OCI-LY7 (cell line): ENCODE measurements at regions not wholly inside any gene's neighbourhood (a gene's known extent, or its start where the extent isn't known, plus 50 kb on each side); places are given as distances from the start of the nearest gene placed in this dataset.

ENCODE experiments used
- BruUV-seq: library from RNA; stranded (reverse); fragments of 400-500 nt; replicated peaks from 2 replicates; lab custom pipeline; 2021; lab: Mats Ljungman, UMichigan
- CTCF ChIA-PET: fragments of 300-600 bp; sonication (Branson Sonifier 250); formaldehyde crosslinking; loops from one replicate; lab custom pipeline; 2022; ENCODE audit warnings: antibody characterized with exemption; ENCODE audit not compliant: unreplicated experiment; lab: Charles Lee
- POLR2A ChIA-PET: fragments of 300-600 bp; sonication (Branson Sonifier 250); formaldehyde crosslinking; loops from one replicate; lab custom pipeline; 2022; ENCODE audit warnings: antibody characterized with exemption; lab: Charles Lee
- DNase-seq: peaks from one replicate; pipeline ENCODE4 v3.0.0-alpha.2; 2015; ENCODE audit warnings: low spot score
- H2AFZ ChIP-seq: fragments of 200-600 bp; sonication (generic), shearing (Covaris generic); 2 replicates; pipeline ENCODE4 v1.6.1; 2014; ENCODE audit warnings: mild to moderate bottlenecking, antibody characterized with exemption, low read length, moderate library complexity
- H3K27ac ChIP-seq: fragments of 200-600 bp; sonication (generic); 2 replicates; pipeline ENCODE4 v1.5.1; 2014; ENCODE audit warnings: mixed run types, low read depth, mild to moderate bottlenecking, moderate library complexity, low read length, inconsistent platforms; ENCODE audit not compliant: poor library complexity, severe bottlenecking
- H3K36me3 ChIP-seq: fragments of 200-600 bp; sonication (generic); 2 replicates; pipeline ENCODE4 v1.6.1; 2014; ENCODE audit warnings: mild to moderate bottlenecking, antibody characterized with exemption, low read length, moderate library complexity, mixed read lengths; ENCODE audit not compliant: insufficient read depth
- H3K4me1 ChIP-seq: fragments of 200-600 bp; sonication (generic); 2 replicates; pipeline ENCODE4 v1.5.1; 2014; ENCODE audit warnings: mild to moderate bottlenecking, low read length; ENCODE audit not compliant: insufficient read depth, poor library complexity, severe bottlenecking
- H3K4me2 ChIP-seq: fragments of 200-600 bp; sonication (generic); 2 replicates; pipeline ENCODE4 v1.6.1; 2014; ENCODE audit warnings: mild to moderate bottlenecking, low read length
- H3K4me3 ChIP-seq: fragments of 200-600 bp; sonication (generic); 2 replicates; pipeline ENCODE4 v1.5.1; 2014; ENCODE audit warnings: mild to moderate bottlenecking, low read depth, low read length; ENCODE audit not compliant: poor library complexity, severe bottlenecking
- H3K79me2 ChIP-seq: fragments of 200-600 bp; sonication (generic); 2 replicates; pipeline ENCODE4 v1.6.1; 2016; ENCODE audit warnings: low read depth, mild to moderate bottlenecking, low read length, moderate library complexity, mixed read lengths; ENCODE audit not compliant: insufficient read depth
- H3K9me2 ChIP-seq: fragments of 200-600 bp; sonication (generic); 2 replicates; pipeline ENCODE4 v1.6.1; 2016; ENCODE audit warnings: mild to moderate bottlenecking, low read length, mixed read lengths; ENCODE audit not compliant: insufficient read depth
- H3K9me3 ChIP-seq: fragments of 200-600 bp; sonication (generic); 2 replicates; pipeline ENCODE4 v1.6.1; 2014; ENCODE audit warnings: mild to moderate bottlenecking, mixed run types, low read length, mixed read lengths
- H4K20me1 ChIP-seq: fragments of 200-600 bp; sonication (generic); 2 replicates; pipeline ENCODE4 v1.6.1; 2014; ENCODE audit warnings: mild to moderate bottlenecking, antibody characterized with exemption, low read length, moderate library complexity, mixed read lengths; ENCODE audit not compliant: insufficient read depth
- CTCF ChIP-seq: fragments of 200-600 bp; sonication (generic); conservative IDR thresholded peaks from 2 replicates; pipeline ENCODE4 v1.5.1; 2014; ENCODE audit warnings: mild to moderate bottlenecking, antibody characterized with exemption, low read length, moderate library complexity, mixed read lengths
- EZH2phosphoT487 ChIP-seq: fragments of 200-600 bp; sonication (generic); IDR thresholded peaks from 2 replicates; pipeline ENCODE4 v1.6.1; 2018; ENCODE audit warnings: low read depth, borderline replicate concordance, mild to moderate bottlenecking, mixed run types, antibody characterized with exemption, low read length, moderate library complexity, mixed read lengths
- intact Hi-C: fragments of 100-400 bp; cut with micrococcal nuclease; formaldehyde crosslinking; loops from one replicate; pipeline ENCODE4 v1.10.0; 2022; ENCODE audit not compliant: unreplicated experiment

DNA sequence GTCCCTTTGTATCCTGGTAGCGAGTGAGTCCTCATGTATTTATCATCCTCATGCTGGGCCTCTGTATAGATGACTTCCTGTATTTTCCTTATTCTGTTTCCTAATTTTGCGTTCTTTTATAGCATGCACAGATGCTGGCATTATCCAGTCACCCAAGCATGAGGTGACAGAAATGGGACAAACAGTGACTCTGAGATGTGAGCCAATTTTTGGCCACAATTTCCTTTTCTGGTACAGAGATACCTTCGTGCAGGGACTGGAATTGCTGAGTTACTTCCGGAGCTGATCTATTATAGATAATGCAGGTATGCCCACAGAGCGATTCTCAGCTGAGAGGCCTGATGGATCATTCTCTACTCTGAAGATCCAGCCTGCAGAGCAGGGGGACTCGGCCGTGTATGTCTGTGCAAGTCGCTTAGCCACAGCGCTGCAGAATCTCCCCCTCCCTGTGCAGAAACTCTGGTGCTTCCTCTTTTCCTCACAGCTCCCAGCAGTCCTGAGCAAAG lies 183.1 kb upstream of the PRSS58 start:
- intact Hi-C loops = no loop called here
- CTCF ChIA-PET = no interaction called here
- no peaks in the 10 kb centered on the region for H4K20me1 ChIP-seq
- TF ChIP-seq CTCF (no peak), EZH2phosphoT487 (no peak)
- no TSS peak for BruUV-seq
- POLR2A ChIA-PET = no interaction called here
- DNase-seq = no peak
- no peaks in the 10 kb centered on the region for H3K36me3 ChIP-seq
- no peaks in the 10 kb centered on the region for H3K79me2 ChIP-seq
- H3K4me1 ChIP-seq = peaks cover 23% of the 10 kb centered on the region
- H2AFZ ChIP-seq = no peak overlapping the region
- no peaks in the 10 kb centered on the region for H3K9me2 ChIP-seq
- H3K9me3 ChIP-seq = no peaks in the 10 kb centered on the region
- 0 out of 2 replicates have a peak overlapping the region, but pooled peaks have one; percentile 7 for H3K4me2 ChIP-seq
- no peak overlapping the region for H3K4me3 ChIP-seq
- H3K27ac ChIP-seq = no peak overlapping the region

GRCh38 chr7:142440219-142440905 lies 182.5 kb upstream of the PRSS58 start:
- H3K4me1 ChIP-seq = peaks cover 23% of the 10 kb centered on the region
- no peak overlapping the region for H3K4me3 ChIP-seq
- DNase-seq = no peak
- H3K9me3 ChIP-seq = no peaks in the 10 kb centered on the region
- no TSS peak for BruUV-seq
- no peak overlapping the region for H2AFZ ChIP-seq
- H3K36me3 ChIP-seq = no peaks in the 10 kb centered on the region
- ChIA-PET CTCF (no interaction called here), POLR2A (interaction anchor here (0.6 to 1.2 kb wide), 3 partner anchors 22 to 116 kb away, joined by 3 read pairs; no protein-coding TSS in a partner anchor)
- no peaks in the 10 kb centered on the region for H3K9me2 ChIP-seq
- no peaks in the 10 kb centered on the region for H4K20me1 ChIP-seq
- 0 out of 2 replicates have a peak overlapping the region, but pooled peaks have one; percentile 24 for H3K4me2 ChIP-seq
- intact Hi-C loops = no loop called here
- H3K79me2 ChIP-seq = no peaks in the 10 kb centered on the region
- no peak for TF ChIP-seq EZH2phosphoT487
- TF ChIP-seq CTCF = no peak
- H3K27ac ChIP-seq = no peak overlapping the region

- no peak for TF ChIP-seq EZH2phosphoT487
- no peak for TF ChIP-seq CTCF
- peak; percentile 25 for DNase-seq
- POLR2A ChIA-PET = interaction anchor here (1.1 to 1.2 kb wide), 2 partner anchors 23 to 115 kb away, joined by 3 read pairs; no protein-coding TSS in a partner anchor
- no peaks in the 10 kb centered on the region for H3K9me3 ChIP-seq
- H3K4me1 ChIP-seq = peaks cover 23% of the 10 kb centered on the region
- peak overlapping the region; percentile 0; the same call in 1 of the 2 replicates for H2AFZ ChIP-seq
- H3K9me2 ChIP-seq = no peaks in the 10 kb centered on the region
- no TSS peak for BruUV-seq
- no peaks in the 10 kb centered on the region for H4K20me1 ChIP-seq
- H3K4me3 ChIP-seq = no peak overlapping the region
- H3K4me2 ChIP-seq = peak overlapping the region; percentile 24; the same call in 1 of the 2 replicates
- CTCF ChIA-PET = no interaction called here
- no peaks in the 10 kb centered on the region for H3K36me3 ChIP-seq
- intact Hi-C loops = no loop called here
- H3K79me2 ChIP-seq = no peaks in the 10 kb centered on the region
- H3K27ac ChIP-seq = peak overlapping the region; percentile 9
Measured at GRCh38 chr7:142439739-142440138, 181.9 kb upstream of the PRSS58 start.
